NCI-H1694 (cell line): ENCODE measurements at regions not wholly inside any gene's neighbourhood (a gene's known extent, or its start where the extent isn't known, plus 50 kb on each side); places are given as distances from the start of the nearest gene placed in this dataset.
A peak's percentile ranks its signal among the peaks of the same experiment; 100 is the strongest.

Experiments used
- DNase-seq: peaks from one replicate; lab custom pipeline; 2025; lab: John Stamatoyannopoulos, UW

- DNase-seq = no peak
Measured at GRCh38 chr1:232381394-232382100, 248.4 kb downstream of the SIPA1L2 start.

DNA sequence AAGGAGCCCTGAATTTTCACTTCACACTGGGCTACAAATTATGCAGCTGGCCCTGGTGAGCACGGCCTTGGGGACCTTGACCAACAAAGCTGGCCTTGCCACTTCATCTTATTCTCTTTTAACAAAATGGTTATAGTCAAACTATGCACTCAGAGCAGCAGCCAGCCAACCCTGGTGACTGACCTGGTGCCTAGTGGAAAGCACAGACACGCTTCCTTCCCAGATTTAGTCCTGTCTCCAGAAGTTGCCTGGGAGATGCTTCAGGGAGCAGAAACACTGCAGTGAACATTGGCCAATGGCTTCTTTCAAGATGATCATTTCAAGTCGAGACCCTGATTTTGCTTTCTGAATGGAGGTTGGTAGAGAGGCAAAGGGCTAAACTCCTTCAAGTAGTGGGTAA lies 249.3 kb downstream of the SIPA1L2 start:
- DNase-seq = no peak

GRCh38 chr1:232380131-232380530 lies 249.8 kb downstream of the SIPA1L2 start:
- DNase-seq = no peak

DNA sequence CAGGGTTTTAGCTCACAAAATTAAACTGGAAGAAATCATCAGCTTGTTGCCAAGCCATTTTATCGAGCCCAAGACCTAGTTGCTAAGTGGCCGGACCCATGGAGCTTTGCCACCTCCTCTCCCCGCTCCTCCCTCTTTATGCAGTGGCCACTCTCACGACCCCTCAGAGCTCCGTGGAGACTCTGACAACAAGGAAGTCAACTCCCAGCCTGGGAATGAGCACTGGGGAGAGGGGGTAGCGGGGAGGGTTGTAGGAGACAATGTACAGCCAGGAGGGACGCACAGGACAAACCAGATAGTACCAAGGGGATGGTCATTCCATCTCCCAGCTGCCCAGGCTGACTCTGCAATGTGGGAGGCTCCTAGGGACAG lies 250.9 kb downstream of the SIPA1L2 start:
- no peak for DNase-seq

DNA sequence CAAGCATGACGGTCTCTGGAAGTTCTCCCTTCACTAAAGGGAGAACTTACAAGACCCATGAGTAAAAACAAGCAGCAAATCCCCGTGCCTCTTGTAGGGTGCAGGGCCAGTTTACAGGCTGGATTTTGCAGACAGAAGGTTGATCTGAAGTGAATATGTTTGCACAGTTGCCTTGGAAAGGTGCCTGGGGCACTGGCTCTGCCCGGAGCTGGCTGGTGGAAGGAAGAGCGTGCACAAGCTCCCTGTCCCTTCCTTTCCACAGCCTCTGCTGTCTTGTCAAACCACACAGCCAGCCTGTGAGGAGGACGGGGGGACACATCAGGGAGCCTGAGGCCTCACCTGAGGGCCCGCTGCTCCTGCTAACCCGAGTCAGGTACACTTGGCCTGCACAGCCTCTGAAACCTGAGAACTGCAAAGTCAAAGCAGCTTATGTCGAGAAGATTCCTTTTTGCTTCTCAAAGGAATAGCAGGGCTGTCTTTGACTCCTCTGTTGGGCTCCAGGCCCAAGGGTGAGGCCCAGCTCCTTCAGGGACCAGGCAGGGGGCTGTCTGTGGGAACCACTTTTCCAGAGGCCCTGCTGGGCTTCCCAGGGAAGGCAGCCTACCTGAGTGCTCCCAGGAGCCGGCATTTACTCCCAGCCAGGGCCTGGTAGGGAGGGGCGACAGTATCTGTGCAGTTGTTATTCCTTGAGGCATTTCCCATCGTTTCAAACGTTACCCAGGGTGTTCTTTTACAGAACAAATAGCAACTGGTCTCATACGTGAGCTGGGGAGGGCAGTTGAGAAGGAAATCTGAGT lies 251.5 kb downstream of the SIPA1L2 start:
- peak; percentile 9 for DNase-seq

DNA sequence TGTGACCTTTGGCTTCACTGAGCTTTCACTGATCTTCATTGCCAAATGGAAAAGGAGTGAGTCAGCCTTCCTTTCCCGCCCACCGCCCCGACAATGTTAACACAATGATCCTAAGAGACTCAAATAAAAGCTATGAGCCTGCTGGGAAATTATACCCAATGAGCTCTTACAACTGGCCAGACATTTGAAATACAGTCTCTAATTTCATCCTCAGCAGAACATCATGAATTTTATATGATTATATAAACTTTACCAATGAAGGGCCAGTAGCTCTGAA lies 252.5 kb downstream of the SIPA1L2 start:
- DNase-seq = no peak

- DNase-seq = no peak
Measured at GRCh38 chr1:232376632-232377493, 253.1 kb downstream of the SIPA1L2 start.

DNA sequence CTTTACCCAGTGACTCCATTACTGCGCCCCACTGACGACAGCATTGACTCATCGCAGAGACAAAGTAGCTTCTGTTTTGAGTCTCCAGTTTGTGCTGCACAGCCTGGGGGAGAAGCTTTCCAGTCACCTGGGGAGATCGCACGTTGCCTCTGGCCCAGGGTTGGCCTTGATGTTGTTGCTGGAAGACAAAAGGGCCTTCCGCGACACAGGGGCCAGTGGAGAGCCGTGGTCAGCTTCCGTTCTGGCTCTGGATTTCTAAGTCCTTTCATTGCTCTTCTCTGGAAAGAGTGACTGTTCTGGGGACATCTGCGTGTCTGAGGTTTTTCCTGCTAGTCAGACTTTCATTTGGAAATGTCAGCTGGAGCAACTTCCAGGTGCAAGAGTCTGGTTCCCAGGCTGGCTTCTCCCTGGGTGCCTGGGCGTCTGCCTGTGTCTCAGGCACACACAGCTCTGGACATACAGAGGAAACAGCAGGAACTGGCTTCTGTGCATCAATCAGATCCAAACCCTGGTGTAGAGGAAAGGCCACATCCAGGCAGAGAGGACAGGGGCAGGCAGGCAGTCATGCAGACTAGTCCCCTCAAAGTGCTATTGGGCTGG lies 257.0 kb downstream of the SIPA1L2 start:
- no peak for DNase-seq

DNA sequence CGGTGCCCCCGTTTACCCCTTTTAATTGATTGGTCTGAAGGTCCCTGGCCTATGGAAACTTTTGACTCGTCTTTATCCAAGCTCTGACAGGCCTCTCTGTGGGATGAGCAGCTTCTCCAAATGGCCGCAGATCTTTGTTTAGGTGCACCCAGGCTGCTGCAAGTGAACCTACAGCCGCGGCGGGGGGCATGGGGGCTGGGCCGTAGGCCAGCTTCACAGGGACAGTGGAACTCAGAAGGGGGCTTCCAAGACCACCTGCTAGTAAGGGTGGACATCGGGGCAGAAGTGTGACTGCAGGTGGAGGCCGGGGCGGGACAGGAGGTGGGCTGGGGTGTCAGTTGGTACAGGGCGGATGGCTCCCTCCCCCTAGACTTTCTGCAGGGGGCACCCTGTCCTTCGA lies 257.5 kb downstream of the SIPA1L2 start:
- DNase-seq = no peak

DNA sequence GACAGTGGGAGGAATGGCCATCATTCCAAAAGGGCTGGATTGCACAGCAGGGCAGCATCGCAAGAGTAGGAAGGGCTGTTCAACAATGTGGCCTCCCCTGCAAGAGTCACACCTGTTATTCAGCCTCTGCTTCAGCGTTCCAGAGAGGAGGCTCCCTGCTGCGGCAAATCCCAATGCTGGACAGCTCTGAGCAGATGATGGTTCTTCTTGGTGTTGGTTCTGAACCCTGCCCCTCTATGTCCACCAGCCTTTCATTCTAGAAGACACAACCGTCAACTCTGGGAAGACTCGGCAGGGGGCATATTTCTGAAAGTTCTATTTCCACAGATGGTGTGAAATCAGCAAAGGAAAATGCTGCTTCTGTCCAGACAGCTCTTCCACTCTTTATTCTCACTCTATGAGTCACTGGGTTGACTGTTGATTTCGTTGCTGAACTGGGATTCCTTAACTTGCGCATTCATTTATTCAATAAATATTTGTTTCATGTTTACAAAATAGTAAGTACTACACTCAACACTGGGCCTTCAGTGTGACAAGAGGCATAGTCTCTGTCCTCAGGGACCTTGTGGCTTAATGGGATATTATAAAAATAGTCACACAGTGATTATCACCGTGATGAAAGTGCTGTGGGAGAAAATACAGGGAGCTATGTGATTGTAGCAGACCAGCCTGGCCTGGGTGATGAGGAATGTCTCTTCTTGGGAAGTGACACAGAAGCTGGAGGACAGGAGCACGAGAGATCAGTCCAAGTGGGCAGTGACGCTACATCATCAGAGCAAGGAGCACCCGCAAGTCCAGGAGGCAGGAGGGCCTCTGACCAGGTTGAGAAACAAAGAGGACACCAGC lies 260.3 kb downstream of the SIPA1L2 start:
- no peak for DNase-seq

DNA sequence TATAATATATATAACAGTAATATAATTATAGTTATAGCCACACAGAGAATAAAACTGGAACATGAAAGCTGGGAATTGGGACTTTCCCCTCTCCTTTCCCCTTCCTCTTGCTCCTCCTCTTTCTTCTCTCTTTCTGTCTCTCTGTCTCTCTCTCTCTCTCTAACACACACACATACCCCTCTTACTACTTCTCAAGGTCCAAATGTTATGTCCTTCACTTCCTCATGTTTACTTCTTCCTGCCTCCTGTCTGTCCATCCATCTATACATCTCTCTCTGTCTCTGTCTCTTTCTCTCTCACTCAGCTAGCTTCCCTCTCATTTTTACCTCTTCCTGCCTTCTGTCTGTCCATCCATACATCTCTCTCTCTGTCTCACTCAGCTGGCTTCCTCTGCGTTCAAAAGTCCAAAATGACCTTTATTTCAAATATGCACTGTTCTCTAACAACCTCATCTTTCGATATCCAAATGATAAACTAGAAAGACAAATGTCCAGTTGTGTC lies 261.1 kb downstream of the SIPA1L2 start:
- no peak for DNase-seq

- no peak for DNase-seq
Measured at GRCh38 chr1:232367293-232367692, 262.6 kb downstream of the SIPA1L2 start.

DNA sequence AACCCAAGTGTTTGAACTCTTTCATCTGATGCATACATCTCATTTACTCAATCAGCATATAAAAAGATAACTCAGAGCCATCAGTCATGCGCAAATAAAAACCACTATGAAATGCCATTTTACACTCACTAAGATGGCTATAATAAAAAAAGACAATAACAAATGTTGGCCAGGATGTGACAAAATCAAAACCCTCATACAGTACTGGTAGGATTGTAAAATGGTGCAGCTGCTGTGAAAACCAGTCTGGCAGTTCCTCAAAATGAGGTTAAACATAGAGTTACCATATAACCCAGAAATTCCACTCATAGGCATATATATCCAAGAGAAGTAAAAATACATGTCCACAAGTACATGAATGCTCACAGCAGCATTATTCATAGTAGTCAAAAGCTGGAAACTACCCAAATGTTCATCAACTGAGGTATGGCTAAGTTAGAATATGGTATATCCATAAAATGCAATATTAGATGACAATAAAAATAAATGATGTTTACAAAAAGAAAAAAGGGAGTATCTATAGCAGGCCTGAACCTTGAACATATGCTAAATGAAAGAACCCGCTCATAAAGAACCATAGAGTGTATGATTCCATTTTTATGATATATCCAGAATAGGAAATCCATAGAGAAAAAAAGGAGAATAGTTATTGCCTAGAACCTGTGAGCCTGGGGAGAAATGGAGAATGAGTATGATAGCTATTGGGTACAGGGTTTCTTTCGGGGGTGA lies 265.1 kb downstream of the SIPA1L2 start:
- no peak for DNase-seq

DNA sequence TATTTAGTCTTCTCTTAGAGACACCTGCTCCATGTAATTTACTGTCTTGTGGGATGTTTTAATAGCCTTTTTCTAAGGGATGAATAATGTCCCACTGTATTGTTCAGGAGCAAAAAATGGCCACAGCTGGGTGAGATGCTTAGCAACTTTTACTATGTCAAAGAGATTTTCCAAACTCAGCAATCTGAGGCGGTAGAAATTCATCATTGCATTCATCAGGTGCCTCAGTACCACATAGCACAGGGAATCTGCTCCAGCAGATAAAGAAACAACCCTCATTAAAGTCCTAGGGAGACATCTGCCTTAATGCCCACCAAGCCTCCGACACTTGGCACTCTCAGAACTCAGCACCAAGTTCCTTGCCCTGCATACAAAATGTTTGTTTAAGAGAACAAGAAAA lies 266.9 kb downstream of the SIPA1L2 start:
- no peak for DNase-seq

- no peak for DNase-seq
Measured at GRCh38 chr1:232357416-232357815, 272.5 kb downstream of the SIPA1L2 start.

DNA sequence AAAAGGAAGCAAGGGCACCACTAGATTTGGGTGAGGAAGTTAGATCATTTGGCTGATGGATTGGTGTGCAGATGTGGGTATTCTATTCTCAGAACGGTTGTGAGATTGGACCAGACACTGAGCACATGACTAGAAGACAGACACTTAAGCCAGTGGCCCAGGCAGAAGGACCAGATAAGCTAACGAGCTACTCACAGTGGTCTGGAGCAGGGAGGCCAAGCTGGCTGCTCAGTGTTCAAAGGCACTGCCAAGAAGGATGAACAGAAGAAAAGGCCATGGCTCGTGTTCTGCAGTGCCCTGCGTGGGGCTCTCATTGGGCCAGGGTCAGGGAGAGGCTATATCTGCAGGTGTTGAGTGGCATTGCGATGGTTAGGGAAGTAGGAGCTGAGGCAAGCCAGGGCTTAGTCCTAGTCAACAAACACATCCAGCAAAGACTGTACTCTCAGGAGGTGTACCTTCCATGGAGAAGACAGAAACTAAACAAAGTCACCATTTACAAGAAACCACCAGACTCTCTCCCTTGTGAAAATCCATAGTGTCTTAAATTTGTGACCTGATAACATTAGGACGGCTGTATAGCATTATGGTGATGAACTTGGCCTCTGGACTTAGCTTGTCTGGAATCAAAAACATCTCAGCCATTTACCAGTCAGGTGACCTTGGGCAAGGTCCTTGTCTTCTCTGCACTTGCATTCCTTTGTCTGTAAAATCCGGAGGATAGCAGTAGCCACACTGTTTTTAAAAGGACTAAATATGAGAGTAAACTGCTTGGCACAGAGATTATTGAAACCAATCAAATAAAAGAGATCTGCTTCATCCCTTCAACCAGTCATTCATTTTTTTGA lies 274.5 kb downstream of the SIPA1L2 start:
- DNase-seq = no peak

DNA sequence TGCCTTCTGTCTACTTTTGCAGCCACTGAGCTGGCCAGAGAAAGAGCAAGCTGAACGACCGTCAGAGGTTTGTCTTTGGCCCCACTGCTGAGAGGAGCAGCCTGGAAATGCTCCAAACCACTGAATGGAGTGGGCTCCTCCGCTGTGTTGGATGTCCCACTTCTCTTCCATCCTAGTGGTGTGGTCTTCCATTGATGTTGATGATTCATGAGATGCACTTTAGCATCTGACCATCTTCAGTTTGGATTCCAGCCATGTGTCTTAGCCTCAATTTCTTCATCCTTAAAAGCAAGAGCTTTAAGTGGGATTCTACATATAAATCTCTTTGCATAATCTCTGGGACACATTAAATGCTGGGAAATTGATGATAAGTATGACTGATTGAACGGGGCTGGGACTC lies 276.9 kb downstream of the SIPA1L2 start:
- DNase-seq = no peak

GRCh38 chr1:232352366-232352765 lies 277.6 kb downstream of the SIPA1L2 start:
- no peak for DNase-seq

- DNase-seq = no peak
Measured at GRCh38 chr1:232351335-232351734, 278.6 kb downstream of the SIPA1L2 start.

- peak; percentile 8 for DNase-seq
Measured at GRCh38 chr1:232346844-232347243, 283.1 kb downstream of the SIPA1L2 start.
